ENCODE measurements at regions not wholly inside any gene's neighbourhood (a gene's known extent, or its start where the extent isn't known, plus 50 kb on each side); places are given as distances from the start of the nearest gene placed in this dataset.

DNA sequence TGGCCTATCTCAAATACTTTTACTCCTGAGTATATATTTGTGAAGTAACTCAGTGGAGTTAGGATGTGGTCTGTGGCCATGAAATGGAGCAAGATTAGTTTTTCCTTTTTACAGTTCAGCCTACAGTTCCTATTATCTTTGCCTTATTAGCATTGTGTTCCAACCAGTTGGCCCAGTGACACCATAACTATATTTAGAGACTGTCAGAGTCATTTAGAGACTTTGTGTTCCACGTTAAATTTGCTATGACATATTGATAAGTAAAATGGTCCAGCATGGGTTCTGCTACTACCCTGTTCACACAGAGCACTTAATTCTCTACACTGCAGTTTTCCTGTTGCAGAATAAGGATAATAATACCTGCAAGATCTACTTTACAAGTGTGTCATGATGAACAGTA lies 68.3 kb upstream of the RAB11FIP2 start:
- TF ChIP-seq, protein P1, sequence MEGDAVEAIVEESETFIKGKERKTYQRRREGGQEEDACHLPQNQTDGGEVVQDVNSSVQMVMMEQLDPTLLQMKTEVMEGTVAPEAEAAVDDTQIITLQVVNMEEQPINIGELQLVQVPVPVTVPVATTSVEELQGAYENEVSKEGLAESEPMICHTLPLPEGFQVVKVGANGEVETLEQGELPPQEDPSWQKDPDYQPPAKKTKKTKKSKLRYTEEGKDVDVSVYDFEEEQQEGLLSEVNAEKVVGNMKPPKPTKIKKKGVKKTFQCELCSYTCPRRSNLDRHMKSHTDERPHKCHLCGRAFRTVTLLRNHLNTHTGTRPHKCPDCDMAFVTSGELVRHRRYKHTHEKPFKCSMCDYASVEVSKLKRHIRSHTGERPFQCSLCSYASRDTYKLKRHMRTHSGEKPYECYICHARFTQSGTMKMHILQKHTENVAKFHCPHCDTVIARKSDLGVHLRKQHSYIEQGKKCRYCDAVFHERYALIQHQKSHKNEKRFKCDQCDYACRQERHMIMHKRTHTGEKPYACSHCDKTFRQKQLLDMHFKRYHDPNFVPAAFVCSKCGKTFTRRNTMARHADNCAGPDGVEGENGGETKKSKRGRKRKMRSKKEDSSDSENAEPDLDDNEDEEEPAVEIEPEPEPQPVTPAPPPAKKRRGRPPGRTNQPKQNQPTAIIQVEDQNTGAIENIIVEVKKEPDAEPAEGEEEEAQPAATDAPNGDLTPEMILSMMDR (conservative IDR thresholded peaks at IDR 0.05): no peak
- no peak for TF ChIP-seq ZFX (IDR thresholded peaks at IDR 0.05)
